ENCODE measurements at regions not wholly inside any gene's neighbourhood (a gene's known extent, or its start where the extent isn't known, plus 50 kb on each side); places are given as distances from the start of the nearest gene placed in this dataset.

DNA sequence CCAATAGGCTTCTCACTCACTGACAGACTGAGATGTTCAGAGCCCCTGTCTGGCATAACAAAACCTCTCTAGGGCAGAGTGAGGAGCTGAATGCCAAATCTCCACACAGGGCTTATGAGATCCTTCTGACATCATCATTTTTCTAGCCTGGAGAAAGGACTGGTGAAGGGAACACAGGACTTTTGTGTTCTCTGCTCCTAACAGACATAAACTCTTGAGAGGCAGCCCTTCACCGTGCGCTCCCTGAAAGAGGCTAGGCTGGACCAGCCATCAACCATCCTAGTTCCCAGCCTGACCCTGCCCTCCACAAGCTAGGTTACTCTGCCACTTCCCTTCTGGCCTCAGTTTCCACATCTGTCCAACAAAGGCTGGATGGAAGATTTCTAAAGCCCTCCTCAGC is 141.9 kb downstream of the SUCLG1 start:
- no peaks in the 10 kb centered on the region for H3K4me1 ChIP-seq (ENCODE audit: insufficient read depth)
- no peaks in the 10 kb centered on the region for H3K36me3 ChIP-seq
- 85 to 91% (median 86%) methylated on average over 2 of the region's 2 CpGs for WGBS, 3 donors
- intact Hi-C loops (cut with DNase I), result no loop called here
- H3K4me3 ChIP-seq, result no peak overlapping the region
- DNase-seq, result no peak
- TF ChIP-seq EP300 (IDR thresholded peaks at IDR 0.05) (no peak), POLR2A (IDR thresholded peaks at IDR 0.05) (no peak)
- TF ChIP-seq, protein P1, sequence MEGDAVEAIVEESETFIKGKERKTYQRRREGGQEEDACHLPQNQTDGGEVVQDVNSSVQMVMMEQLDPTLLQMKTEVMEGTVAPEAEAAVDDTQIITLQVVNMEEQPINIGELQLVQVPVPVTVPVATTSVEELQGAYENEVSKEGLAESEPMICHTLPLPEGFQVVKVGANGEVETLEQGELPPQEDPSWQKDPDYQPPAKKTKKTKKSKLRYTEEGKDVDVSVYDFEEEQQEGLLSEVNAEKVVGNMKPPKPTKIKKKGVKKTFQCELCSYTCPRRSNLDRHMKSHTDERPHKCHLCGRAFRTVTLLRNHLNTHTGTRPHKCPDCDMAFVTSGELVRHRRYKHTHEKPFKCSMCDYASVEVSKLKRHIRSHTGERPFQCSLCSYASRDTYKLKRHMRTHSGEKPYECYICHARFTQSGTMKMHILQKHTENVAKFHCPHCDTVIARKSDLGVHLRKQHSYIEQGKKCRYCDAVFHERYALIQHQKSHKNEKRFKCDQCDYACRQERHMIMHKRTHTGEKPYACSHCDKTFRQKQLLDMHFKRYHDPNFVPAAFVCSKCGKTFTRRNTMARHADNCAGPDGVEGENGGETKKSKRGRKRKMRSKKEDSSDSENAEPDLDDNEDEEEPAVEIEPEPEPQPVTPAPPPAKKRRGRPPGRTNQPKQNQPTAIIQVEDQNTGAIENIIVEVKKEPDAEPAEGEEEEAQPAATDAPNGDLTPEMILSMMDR (IDR thresholded peaks at IDR 0.05), result no peak
- no peak overlapping the region for H3K27ac ChIP-seq
- H3K9me3 ChIP-seq, result no peaks in the 10 kb centered on the region
- no peaks in the 10 kb centered on the region for H3K27me3 ChIP-seq

DNA sequence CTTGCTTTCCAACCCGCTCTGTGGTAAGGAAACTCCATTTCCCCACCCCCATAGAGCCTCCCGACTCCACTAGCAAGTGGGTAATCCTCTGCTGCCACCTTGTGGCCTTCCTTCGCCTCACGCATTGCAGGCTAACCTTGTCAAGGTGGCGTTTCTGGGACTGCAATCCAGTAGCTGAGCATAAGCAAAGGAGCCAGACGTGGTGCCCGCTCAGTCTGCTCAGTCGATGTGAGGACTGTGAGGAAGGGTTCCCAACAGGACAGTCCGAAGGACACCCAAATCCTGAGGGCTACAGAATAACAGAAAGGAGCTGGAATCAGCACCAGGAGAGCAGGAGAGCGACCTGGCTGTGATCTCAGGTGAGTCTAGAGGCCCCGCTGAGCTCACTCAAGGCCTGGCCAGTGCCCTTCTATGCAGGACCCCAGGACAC is 144.2 kb downstream of the SUCLG1 start:
- intact Hi-C loops (cut with DNase I), result no loop called here
- peak in 4 of 5 donors; percentile 24 to 55 (median 33) for DNase-seq
- TF ChIP-seq, protein P1 (IDR thresholded peaks at IDR 0.05), result no peak
- TF ChIP-seq POLR2A (IDR thresholded peaks at IDR 0.05) (no peak), EP300 (IDR thresholded peaks at IDR 0.05) (no peak)
- Histone ChIP-seq H3K4me1 (ENCODE audit: insufficient read depth) (no peaks in the 10 kb centered on the region), H3K36me3 (no peaks in the 10 kb centered on the region), H3K27me3 (no peaks in the 10 kb centered on the region), H3K27ac (no peak overlapping the region), H3K9me3 (no peaks in the 10 kb centered on the region), H3K4me3 (no peak overlapping the region)
- WGBS, 3 donors, result 18 to 22% (median 20%) methylated on average over 11 of the region's 11 CpGs

DNA sequence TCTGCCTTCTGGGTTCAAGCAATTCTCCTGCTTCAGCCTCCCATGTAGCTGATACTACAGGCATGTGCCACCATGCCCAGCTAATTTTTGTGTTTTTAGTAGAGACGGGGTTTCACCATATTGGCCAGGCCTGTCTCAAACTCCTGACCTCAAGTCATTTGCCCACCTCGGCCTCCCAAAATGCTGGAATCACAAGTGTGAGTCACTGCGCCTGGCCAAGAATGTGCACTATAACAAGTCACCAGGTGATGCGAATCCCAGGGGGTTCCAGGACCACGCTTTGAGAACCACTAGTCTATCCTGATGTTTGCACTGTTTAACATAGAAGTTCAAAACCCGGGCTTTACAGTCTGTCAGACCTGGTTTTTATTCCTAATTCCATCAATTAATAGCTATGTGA is 144.8 kb downstream of the SUCLG1 start:
- DNase-seq, result no peak
- TF ChIP-seq EP300 (IDR thresholded peaks at IDR 0.05), result no peak
- no peak for TF ChIP-seq POLR2A (IDR thresholded peaks at IDR 0.05)
- TF ChIP-seq, protein P1 (IDR thresholded peaks at IDR 0.05), result no peak
- H3K4me1 ChIP-seq (ENCODE audit: insufficient read depth), result no peaks in the 10 kb centered on the region
- no peaks in the 10 kb centered on the region for H3K27me3 ChIP-seq
- no peaks in the 10 kb centered on the region for H3K9me3 ChIP-seq
- WGBS, 3 donors, result 89 to 92% (median 89%) methylated on average over 6 of the region's 6 CpGs
- intact Hi-C loops (cut with DNase I), result no loop called here
- no peak overlapping the region for H3K4me3 ChIP-seq
- H3K36me3 ChIP-seq, result no peaks in the 10 kb centered on the region
- H3K27ac ChIP-seq, result no peak overlapping the region

DNA sequence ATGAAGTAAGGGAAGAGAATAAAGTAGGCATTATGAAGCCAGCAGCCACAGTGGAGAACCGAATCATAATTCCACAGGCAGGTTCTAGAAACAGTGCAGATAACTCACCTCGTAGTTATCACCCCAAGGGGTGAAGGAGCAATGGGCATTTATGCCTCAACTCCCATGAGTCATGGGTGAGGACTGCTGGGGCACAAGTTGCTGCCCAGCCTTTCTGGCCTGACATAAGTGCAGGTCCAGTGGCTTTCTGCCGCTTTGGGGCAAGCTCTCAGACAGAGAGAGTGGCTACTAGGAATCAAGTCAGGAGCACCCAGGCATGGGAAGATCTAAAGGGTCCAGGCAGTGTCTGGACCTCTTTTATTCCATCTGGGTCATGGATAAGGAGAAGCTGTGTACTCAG is 149.8 kb downstream of the SUCLG1 start:
- no peak overlapping the region for H3K27ac ChIP-seq
- H3K9me3 ChIP-seq, result no peaks in the 10 kb centered on the region
- 73 to 79% (median 76%) methylated on average over 3 of the region's 3 CpGs for WGBS, 3 donors
- no peak for DNase-seq
- H3K27me3 ChIP-seq, result no peaks in the 10 kb centered on the region
- TF ChIP-seq EP300 (IDR thresholded peaks at IDR 0.05), result no peak
- TF ChIP-seq, protein P1 (IDR thresholded peaks at IDR 0.05), result no peak
- TF ChIP-seq POLR2A (IDR thresholded peaks at IDR 0.05), result no peak
- H3K4me1 ChIP-seq (ENCODE audit: insufficient read depth), result no peaks in the 10 kb centered on the region
- intact Hi-C loops (cut with DNase I), result no loop called here
- H3K4me3 ChIP-seq, result no peak overlapping the region
- no peaks in the 10 kb centered on the region for H3K36me3 ChIP-seq

GRCh38 chr2:84306361-84306760 is 152.7 kb downstream of the SUCLG1 start:
- H3K9me3 ChIP-seq, result no peaks in the 10 kb centered on the region
- no peaks in the 10 kb centered on the region for H3K4me1 ChIP-seq (ENCODE audit: insufficient read depth)
- TF ChIP-seq, protein P1 (IDR thresholded peaks at IDR 0.05), result no peak
- TF ChIP-seq POLR2A (IDR thresholded peaks at IDR 0.05) (no peak), EP300 (IDR thresholded peaks at IDR 0.05) (no peak)
- no peak overlapping the region for H3K4me3 ChIP-seq
- H3K27ac ChIP-seq, result no peak overlapping the region
- H3K36me3 ChIP-seq, result no peaks in the 10 kb centered on the region
- 75 to 88% (median 84%) methylated on average over 4 of the region's 4 CpGs for WGBS, 3 donors
- no peak for DNase-seq
- intact Hi-C loops (cut with DNase I), result no loop called here
- H3K27me3 ChIP-seq, result no peaks in the 10 kb centered on the region

Measured in ovary (tissue), 7 donors.